ENCODE measurements at regions not wholly inside any gene's neighbourhood (a gene's known extent, or its start where the extent isn't known, plus 50 kb on each side); places are given as distances from the start of the nearest gene placed in this dataset.
A peak's percentile ranks its signal among the peaks of the same experiment; 100 is the strongest.
"Not testable (repeated sequence)": the region's sequence is repeated elsewhere in the genome, so short reads cannot be mapped to it uniquely, and the experiment has no call there.

DNA sequence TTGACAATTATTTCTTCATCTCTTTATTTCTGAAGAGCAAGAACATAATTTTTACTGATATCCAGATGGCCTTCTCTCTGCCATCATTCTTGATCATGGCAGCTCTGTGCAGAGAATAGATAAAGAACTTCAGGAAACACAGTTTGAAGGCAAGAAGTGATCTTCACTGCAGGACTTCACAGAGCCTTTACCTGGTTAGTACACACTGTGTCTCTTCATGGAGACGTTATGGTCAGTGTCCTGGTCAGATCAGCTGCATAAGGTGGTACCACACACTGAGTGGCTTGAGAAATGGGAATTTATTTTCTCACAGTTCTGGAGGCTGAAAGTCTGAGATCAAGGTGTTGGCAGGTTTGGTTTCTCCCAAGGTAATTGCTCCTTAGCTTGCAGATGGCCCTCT is 129.5 kb downstream of the UTP18 start:
- DNase-seq, result no peak

DNA sequence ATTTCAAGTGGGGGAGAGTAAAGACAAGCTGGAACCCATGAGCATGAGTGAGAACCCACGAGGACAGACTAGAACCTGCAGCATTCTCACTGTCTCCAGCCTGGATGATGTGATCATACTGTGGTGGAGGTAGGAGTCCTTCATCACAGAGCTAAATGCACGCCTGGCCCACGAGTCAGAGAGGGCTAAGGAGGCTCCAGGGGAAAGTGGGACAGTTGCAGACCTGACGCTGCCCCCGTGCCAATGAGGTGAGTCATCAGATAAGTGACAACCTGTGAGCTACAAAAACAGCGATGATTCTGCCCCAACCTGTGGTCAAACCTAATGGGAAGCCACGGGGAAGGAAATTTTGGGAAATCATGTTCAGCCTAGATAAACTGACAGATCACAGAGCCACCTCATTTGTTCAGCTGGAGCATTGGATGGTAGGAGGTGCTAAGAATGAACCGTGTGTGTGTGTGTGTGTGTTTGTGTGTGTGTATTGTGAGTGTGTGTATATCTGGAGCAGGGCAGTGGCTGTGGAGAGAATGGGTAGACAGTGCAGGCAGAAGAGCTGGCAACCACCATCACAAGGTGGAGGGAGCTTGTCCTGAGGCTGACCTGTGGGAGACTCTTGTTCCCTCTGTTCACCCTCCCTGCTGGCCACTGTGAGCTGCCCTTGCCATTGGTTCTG is 131.8 kb downstream of the UTP18 start:
- no peak for DNase-seq

DNA sequence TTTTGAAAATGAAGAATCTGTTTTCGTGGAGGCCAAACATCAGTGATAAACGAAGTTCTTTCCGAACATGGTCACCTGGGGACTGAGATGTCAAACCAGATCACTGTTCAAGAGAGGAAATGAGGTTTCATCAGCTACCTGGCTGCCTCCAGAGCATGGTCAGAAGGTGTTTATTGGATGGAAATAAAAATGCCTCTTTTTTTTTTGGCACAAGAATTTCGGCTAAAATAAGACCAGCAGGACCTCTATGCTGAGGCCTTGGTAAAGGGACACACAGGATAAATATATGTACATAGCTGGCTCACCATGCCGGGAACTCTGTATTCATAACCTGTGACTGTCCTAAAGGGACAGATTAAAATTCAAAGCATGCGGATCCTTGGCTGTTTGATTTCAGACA is 135.3 kb downstream of the UTP18 start:
- no peak for DNase-seq

DNA sequence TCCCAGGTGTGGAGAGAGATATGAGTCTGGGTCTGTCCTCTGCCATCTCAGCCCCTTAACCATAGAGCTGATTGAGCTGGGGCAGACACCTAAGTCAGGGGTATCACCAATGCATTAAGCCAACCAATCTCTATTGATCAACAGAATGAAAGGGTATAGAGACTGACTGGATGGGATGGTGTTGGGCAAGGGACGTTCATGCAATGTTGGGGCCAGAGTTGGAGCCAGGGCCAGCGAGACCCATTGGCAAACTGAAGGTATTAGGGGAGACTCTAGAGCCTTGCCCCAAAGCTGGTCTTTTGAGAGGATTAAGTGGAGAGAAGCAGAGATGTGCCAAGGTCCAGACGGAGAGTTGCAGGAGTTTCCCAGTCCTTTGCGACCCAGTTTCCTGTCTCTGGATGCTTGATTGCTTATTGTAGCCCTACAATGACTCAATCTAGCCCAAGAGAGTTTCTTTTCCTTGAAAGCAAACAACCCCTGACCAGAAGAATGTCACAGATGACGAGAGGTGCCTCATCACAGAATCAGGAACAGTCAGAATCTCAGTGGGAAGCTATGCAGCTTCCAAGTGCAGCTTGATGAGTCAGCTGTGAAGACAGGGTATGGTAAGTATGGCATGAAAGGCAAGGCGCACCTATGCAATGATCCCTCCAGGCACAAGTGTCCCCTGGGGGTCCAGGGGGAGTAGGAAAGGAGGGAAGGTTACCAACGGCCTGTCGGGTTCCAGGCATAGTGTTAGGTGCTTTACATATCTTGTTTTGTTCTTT is 137.2 kb downstream of the UTP18 start:
- no peak for DNase-seq

DNA sequence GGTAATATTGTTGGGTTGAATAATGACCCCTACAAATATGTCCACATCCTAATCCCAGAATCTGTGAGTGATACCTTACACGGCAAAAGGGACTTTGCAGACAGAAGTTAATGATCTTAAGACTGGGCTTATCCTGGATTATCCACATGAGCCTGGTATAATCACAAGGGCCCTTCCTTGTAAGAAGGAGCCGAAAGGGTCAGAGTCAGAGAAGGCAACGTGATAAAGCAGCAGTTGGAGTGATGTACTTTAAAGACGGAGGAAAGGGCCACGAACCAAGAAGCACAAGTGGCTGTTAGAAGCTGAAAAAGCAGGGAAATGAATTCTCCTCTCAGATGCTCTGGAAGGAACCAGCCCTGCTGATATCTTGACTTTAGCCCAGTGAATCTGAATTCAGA is 137.8 kb downstream of the UTP18 start:
- DNase-seq, result no peak

DNA sequence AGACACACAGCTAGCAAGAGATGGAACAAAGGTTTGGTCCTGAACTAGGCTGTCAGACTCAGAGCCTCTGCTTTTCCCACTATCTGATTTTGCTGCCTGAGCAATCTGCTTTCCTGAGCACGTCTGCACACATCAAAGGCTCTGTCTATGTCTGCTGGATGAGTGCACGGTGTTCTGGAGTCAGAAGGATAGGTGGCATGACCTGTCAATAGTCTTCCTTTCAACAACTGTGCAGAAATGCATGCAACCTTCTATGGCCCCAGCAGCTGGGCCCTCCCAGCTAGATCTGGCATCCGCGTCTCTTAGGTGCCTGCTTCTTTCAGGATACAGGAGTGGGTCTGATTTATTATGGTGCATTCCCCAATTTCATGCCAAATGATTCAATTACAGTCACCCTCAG is 138.3 kb downstream of the UTP18 start:
- DNase-seq, result no peak

DNA sequence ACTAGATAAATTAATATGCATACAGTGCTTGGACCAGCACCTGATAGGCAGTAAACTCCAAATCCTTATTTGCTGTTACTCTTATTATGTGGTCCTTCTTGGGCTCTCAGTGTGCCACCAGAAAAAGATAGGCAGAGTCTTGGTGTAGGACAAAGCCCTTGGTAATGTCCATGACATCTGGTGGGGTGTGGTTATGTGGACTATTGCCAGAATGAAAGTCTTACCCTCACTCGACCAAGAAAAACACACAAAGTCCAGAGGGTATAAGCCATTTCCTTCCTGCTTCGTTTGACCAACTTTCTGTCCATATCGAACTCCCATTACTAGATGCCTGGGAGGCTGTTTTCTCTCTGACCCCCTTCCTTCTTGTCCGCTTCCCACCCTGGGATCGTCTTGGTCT is 140.9 kb downstream of the UTP18 start:
- DNase-seq, result no peak

DNA sequence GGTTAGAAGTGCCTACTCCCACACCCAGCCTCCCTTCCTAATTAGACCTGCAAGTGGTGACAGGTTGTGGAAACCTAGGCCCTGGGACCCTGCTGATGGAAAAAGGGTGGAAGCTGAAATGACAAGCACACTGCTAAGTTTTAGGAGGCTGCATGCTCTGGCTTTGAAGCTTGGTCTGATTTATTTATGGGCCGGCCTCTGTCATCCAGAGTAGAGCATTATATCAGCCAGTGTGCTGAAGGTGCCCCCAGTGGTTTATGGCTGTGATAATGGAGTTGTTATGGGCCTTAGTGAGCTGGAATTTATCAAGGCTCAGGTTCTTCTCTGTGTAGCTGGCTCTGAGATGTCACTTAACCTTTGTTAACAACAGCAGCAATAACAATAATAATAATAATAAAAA is 142.6 kb downstream of the UTP18 start:
- no peak for DNase-seq

DNA sequence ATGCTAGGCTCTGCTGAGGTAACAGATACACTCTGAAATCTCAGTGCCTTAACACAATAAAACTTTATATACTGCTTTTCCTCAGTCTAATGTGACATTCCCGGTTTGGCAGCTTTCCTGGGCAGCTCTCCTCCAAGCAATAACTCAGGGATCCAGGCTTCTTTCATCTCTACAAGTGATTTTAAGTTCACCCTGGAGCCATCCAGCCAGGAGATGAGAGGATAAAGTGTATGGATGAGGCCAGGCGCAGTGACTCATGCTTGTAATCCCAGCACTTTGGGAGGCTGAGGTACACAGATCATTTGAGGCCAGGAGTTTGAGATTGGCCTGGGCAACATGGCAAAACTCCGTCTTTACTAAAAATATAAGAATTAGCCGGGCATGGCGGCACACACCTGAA is 147.2 kb downstream of the UTP18 start:
- DNase-seq, result no peak

DNA sequence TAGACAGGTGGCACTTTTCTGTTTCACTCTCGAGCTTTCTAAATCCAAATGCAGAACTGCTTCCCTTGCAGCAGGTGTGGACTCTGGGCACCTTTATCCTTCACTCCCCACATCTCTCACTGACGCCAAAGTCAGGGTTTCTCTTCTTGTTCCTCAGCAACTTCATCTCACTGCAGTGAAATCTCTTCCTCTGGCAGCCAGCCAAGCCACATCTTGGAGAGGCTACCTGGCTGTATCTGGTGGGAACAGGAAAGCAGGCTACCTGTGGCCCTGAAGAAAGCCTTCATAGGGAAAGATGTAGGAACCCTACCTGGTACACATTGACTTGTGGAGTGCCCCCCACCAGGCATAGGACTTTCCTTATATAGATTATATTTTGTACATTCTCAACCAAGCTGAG is 159.1 kb downstream of the UTP18 start:
- no peak for DNase-seq

DNA sequence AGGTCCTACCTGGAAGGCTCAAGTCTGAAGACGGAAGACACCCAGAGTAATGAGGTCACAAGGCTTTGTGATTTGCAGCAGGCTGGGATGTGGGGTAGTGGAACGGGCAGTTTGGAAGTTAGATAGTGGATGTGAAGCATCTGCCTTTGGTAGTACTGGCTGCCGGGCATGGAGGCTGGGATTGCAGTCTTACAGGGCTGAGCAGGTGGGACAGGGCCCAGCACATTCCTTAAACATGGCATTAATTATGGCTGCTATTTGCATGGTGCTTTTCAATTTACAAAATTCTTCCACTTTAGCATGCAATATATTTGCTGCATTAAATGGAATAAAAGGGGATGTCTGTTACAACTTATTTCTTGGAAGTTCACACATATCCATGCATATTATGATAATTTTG is 161.2 kb downstream of the UTP18 start:
- no peak for DNase-seq

DNA sequence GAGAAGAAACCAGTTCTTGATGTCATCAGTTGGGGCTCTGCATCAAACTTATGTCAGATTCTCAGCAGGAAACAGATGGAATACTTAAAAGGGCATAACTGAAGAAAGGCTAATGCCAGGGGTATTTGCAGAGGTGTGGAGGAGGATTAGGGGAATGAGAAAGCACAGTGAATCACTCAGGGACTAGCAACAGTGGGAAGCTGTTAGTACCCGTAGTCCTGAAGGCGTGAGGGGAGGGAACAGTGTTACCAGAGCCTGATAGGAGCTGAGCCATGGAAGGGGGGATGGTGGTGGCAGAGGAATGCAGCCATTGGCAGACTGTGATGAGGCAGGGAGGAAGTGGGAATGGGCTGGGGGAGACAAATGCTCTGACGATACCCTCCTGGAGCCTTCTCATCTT is 162.3 kb downstream of the UTP18 start:
- no peak for DNase-seq

DNA sequence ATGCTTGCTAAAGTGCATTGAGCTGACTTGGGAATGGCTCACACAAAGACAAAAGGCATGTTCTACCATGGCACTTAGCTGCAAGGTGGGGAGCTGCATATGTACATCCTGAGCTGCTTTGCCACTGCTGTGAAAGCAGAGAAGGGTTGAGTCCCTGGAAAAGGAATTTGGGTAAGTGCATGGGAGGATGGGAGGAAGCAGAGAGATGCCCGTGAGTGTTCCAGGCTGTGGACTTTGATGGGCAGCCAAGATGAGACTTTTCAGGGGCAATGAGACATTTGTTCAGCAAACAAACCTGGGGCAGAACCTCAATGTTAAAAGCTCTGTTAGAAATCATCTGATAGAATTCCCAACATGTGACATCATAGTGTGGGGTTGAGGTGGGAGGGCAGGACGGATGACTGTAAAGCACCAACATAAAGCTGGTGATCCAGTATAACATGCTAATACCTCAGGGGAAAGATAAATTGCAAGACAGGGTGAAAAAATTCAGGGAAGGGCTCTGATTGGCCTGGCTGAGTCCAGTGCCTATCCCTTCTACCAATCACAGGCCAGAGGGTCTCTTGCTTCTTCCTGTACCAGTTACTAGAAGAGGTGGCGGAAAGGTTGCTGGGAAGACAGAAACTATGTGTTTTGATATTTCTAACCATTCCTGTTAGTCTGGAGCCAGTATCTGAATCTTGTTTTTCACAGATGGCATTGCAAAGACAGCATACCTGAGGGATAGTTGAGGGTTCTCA is 163.2 kb downstream of the UTP18 start:
- no peak for DNase-seq

DNA sequence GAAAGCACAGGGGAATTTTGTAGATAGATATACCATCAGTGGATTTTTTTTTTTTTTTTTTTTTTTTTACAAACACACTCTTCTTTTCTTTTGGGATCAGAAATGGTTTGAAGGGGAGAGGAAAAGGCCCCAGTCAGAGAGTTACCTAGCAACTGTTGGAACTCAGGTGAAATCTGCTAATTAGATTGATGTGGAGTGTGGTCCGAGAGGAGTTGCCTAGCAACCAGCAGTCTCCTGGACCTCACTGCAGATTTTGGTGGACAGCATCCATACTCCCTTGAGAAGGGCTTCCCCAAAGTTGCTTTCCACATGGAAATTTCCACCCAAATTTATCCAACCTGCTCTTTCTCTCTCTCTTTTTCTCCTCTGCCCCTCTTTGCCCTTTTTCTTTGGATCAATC is 165.4 kb downstream of the UTP18 start:
- DNase-seq, result no peak

DNA sequence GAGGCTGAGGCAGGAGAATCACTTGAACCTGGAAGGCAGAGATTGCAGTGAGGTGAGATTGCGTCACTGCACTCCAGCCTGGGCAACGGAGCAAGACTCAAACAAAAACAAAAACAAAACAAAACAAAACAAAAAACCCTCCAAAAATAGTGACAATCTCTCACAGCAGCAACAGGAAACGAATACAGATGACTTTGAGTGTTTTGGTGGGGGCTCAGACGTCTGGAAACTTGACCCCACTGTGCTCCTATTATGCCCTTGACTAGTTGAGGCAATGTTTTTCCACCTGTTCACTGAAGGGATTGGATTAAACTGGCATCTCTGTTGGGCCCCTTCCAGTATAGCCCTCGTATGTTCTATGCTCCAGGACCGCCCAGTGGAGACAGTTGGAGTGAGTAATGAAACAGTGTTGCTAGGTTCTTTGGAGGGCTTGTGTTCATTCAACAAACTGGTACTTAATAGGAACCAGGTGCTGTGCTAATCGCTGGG is 167.0 kb downstream of the UTP18 start:
- no peak for DNase-seq

DNA sequence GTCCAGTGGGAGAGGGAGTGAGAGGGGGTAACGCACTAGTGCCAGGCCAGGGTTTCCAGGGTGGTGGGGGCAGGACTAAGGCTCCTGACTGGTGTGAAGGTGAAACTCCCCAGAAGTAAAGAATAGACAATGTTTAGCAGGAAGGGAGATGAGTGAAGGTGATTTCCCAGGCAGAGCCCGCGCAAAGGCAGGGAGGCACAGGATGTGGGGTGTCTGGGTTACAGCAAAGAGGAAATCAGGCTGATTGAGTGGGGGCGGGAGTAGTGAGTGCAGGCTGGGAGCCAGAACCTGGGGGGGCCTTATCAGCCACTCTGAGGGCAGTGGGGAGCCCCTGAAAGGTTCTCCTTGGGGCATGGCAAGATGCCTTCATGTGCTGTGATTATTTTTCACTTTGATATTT is 167.5 kb downstream of the UTP18 start:
- DNase-seq, result no peak

DNA sequence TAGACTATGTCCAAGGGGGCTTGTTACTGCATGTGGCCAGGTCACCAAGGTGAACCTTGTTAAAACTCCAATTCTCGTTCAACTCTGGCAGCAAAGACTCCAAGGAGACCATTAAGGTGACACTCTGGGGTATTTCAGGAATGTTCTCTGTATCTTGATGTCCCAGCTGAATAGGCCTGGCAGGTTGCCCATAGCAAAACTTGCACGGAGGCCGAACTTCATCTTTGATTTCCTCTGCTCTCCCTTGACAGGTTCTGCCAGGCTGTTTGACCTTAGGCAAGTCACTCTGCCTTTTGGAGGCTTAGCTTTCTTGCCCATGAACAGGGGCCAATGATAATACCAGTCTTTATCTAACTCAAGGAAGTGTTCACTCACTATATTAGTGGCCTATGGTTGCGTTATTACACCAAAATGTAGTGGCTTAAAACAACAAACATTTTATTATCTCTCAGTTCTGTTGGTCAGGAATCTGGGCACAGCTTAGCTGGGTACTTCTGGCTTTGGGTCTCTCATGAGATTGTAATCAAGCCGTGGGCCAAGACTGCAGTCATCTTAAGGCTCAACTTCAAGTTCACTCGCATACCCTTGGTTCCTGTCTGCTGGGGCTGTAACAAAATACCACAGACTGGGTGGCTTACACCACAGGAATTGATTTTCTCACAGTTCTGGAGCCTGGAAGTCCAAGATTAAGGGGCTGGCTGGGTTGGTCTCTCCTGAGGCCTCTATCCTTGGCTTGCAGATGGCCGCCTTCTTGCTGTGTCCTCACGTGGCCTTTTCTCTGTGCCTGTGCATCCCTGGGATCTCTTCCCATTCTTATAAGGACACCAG is 168.5 kb downstream of the UTP18 start:
- no peak for DNase-seq

DNA sequence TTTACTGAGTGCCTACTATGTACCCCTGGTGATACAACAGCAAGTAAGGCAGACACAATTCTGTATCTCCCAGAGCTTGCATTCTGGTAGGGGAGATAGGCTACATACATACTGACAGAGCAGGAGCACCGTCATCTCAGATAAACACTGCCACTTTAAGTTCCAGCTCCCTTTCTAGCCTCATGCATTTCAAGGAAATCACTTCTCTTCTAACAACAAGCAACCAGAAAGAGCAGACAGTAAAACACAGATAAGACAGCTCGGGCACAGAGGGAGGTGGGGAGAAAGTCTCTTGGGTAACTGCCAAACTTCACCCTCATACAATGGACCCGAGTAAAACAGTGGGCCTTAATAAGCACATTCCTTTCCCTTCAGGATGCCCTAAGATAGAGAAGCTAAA is 169.6 kb downstream of the UTP18 start:
- DNase-seq, result not testable (repeated sequence)

DNA sequence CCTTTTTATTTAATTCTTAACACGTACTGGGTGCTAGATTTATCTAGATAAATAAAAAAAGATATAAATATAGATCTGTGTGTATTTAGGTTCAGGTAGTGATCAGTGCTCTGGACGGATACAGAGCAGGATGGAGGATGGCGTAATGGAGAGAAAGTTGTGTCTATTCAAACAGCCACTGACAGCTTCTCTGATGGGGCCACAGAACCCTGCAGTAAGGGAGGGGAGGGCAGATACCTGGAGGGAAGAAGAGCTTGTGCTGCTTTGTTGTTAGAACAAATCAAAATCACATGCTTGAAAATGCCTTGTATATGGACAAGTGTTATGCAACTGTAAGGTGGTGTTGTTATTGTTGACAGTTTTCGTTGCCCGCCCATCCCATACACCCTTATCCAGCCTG is 170.2 kb downstream of the UTP18 start:
- no peak for DNase-seq

DNA sequence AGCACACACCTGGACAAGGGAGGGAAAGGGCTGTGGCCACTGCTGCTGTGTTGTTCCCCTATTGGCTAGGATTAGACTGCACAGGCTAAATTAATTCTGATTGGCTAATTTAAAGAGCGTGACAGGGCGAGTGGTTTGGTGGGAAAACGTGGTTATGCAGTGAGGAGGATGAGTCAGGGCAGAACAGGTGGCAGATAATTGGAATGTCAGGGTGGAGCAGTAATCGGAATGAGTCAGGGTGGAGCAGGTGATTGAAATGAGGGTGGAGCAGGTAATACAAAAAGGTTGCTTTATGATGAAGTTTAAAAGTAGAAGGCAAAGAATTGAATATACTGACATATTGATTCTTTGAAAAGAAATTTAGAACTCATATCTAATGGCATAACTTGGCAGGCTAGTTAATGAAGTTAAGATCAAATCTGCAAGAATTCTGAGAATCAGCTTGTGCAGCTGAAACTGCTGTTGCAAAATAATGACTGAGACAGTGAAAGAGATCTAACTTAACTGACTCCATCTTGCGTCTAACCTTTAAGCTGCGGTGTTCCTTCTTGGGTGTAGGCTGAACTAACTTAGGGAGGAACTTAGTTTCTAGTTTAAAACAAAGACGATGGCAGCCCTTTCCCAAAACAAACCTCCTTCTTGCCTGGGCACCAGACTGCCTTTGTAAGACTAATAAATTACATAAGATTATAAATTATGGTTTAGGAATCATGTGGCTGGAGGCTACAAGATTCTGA is 174.3 kb downstream of the UTP18 start:
- DNase-seq, result peak in 1 of 2 donors; percentile 38

DNA sequence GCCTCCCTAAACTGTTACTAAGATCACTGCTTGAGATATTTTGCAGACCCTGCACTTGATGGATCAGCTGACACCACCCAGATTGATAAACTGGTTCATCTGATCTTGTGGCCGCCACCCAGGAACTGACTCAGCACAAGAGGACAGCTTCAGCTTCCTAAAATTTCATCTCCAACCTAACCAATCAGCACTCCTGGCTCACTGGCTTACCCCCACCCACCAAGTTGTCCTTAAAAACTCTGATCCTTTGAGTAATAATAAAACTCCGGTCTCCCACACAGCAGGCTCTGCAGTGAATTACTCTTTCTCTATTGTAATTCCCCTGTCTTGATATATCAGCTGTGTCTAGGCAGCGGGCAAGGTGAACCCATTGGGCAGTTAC is 174.8 kb downstream of the UTP18 start:
- peak; percentile 47 to 62 for DNase-seq

DNA sequence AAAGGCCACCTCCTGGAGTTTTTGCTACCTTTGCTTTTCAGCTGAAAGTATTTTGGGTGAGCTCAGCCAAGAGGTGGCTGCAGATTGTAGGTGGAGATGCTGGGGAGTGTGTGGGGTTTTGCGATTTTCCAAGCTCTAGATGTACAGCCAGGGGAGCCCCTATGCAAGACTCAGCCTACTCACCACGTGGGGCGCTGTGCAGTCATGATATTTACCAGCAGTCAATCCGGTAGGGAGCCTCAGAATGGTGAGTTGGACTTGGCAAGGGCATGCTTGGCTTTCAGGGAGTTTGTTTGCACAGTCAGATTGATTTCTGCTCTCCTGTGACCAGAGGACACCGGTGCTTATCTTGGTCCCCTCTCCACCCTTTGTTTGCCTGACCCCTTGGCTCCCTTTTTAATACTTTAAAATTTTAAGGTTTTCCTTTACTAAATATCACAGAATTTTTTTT is 175.3 kb downstream of the UTP18 start:
- peak; percentile 11 to 15 for DNase-seq
